PC-9 (cell line): ENCODE measurements at regions not wholly inside any gene's neighbourhood (a gene's known extent, or its start where the extent isn't known, plus 50 kb on each side); places are given as distances from the start of the nearest gene placed in this dataset.
"Not testable (repeated sequence)": the region's sequence is repeated elsewhere in the genome, so short reads cannot be mapped to it uniquely, and the experiment has no call there.

Experiments used
- BruUV-seq: library from RNA; stranded (reverse); fragments of 400-500 nt; replicated peaks from 2 replicates; lab custom pipeline; 2021; lab: Mats Ljungman, UMichigan
- CTCF ChIA-PET: fragments of 300-600 bp; sonication (Branson Sonifier 250); formaldehyde crosslinking; loops from one replicate; lab custom pipeline; 2022; ENCODE audit warnings: antibody characterized with exemption; lab: Charles Lee
- POLR2A ChIA-PET: fragments of 300-600 bp; sonication (Branson Sonifier 250); formaldehyde crosslinking; loops from one replicate; lab custom pipeline; 2022; ENCODE audit warnings: antibody characterized with exemption; ENCODE audit not compliant: unreplicated experiment; lab: Charles Lee
- DNase-seq, 2 experiments: peaks; one replicate each; pipeline versions ENCODE4 v3.0.0 to v3.0.0-alpha.2; 2015 to 2022; ENCODE audit warnings: mixed read lengths in 1 of 2
- H2AFZ ChIP-seq: fragments of 200-600 bp; sonication (generic); 2 replicates; pipeline ENCODE4 v1.8.1; 2017; ENCODE audit warnings: antibody characterized with exemption
- H3F3A ChIP-seq: fragments of 200-600 bp; sonication (generic); 2 replicates; pipeline ENCODE4 v1.8.1; 2017; ENCODE audit warnings: antibody characterized with exemption, mild to moderate bottlenecking, low read depth; ENCODE audit not compliant: insufficient read depth
- H3K27ac ChIP-seq: fragments of 200-600 bp; sonication (generic); 2 replicates; pipeline ENCODE4 v1.6.1; 2016; ENCODE audit warnings: mixed run types
- H3K27me3 ChIP-seq: fragments of 200-600 bp; sonication (generic); 2 replicates; pipeline ENCODE4 v1.6.1; 2016; ENCODE audit warnings: low read depth, mixed run types; ENCODE audit not compliant: insufficient read depth
- H3K36me3 ChIP-seq: fragments of 200-600 bp; sonication (generic); 2 replicates; pipeline ENCODE4 v1.6.1; 2016; ENCODE audit warnings: low read depth, mixed run types
- H3K4me1 ChIP-seq: fragments of 200-600 bp; sonication (generic); replicated peaks from 2 replicates; pipeline ENCODE4 v1.6.1; 2016; ENCODE audit warnings: mixed run types; ENCODE audit not compliant: insufficient read depth
- H3K4me2 ChIP-seq: fragments of 200-600 bp; sonication (generic); 2 replicates; pipeline ENCODE4 v1.6.1; 2017; ENCODE audit warnings: mixed run types
- H3K4me3 ChIP-seq: fragments of 200-600 bp; sonication (generic); 2 replicates; pipeline ENCODE4 v1.6.1; 2016; ENCODE audit warnings: mixed run types
- H3K79me2 ChIP-seq: fragments of 200-600 bp; sonication (generic); 2 replicates; pipeline ENCODE4 v1.6.1; 2017; ENCODE audit warnings: low read depth, mixed run types
- H3K9me2 ChIP-seq: fragments of 200-600 bp; sonication (generic); 2 replicates; pipeline ENCODE4 v1.8.1; 2017; ENCODE audit warnings: mild to moderate bottlenecking; ENCODE audit not compliant: insufficient read depth
- H3K9me3 ChIP-seq: fragments of 200-600 bp; sonication (generic); 2 replicates; pipeline ENCODE4 v1.8.1; 2016; ENCODE audit warnings: low read depth; ENCODE audit not compliant: insufficient read depth
- H4K20me1 ChIP-seq: fragments of 200-600 bp; sonication (generic); 2 replicates; pipeline ENCODE4 v1.8.1; 2017; ENCODE audit not compliant: insufficient read depth
- CTCF ChIP-seq: fragments of 200-600 bp; sonication (generic); conservative IDR thresholded peaks from 2 replicates; pipeline ENCODE4 v1.6.1; 2017; ENCODE audit warnings: mixed run types, antibody characterized with exemption, mild to moderate bottlenecking, moderate library complexity
- EZH2 ChIP-seq: fragments of 200-600 bp; sonication (generic); IDR thresholded peaks from 2 replicates; pipeline ENCODE4 v1.8.0; 2017; ENCODE audit warnings: antibody characterized with exemption, low read depth
- intact Hi-C: fragments of 100-400 bp; cut with micrococcal nuclease; formaldehyde crosslinking; loops from one replicate; pipeline ENCODE4 v1.10.0; 2022; ENCODE audit not compliant: unreplicated experiment

- Histone ChIP-seq H2AFZ (no peak overlapping the region), H3K36me3 (no peaks in the 10 kb centered on the region), H3K4me3 (no peak overlapping the region), H3K27ac (no peak overlapping the region), H3F3A (0 out of 2 replicates have a peak, but pooled peaks cover 5% of the 10 kb centered on the region), H3K27me3 (peaks cover 41% of the 10 kb centered on the region), H4K20me1 (no peaks in the 10 kb centered on the region), H3K4me2 (no peak overlapping the region), H3K4me1 (no peaks in the 10 kb centered on the region), H3K79me2 (no peaks in the 10 kb centered on the region), H3K9me2 (no peaks in the 10 kb centered on the region), H3K9me3 (peaks cover 4% of the 10 kb centered on the region; the same call in 1 of the 2 replicates)
- POLR2A ChIA-PET, result no interaction called here
- no peak for DNase-seq
- BruUV-seq, result no TSS peak
- no peak for TF ChIP-seq EZH2
- no peak for TF ChIP-seq CTCF
- CTCF ChIA-PET, result interaction anchor here (0.8 kb wide), 1 partner anchor 16 kb away, joined by 3 read pairs; no protein-coding TSS in a partner anchor
- intact Hi-C loops, result no loop called here
These were observed 66.7 kb upstream of the ADGRL1 start for GRCh38 chr19:14272623-14273022.

GRCh38 chr19:14271840-14272239 is 65.9 kb upstream of the ADGRL1 start:
- Histone ChIP-seq H4K20me1 (no peaks in the 10 kb centered on the region), H3K36me3 (no peaks in the 10 kb centered on the region), H3K79me2 (no peaks in the 10 kb centered on the region), H3K4me3 (no peak overlapping the region), H3K4me1 (no peaks in the 10 kb centered on the region), H3K4me2 (no peak overlapping the region), H3K27ac (no peak overlapping the region), H3K27me3 (peaks cover 41% of the 10 kb centered on the region), H3F3A (0 out of 2 replicates have a peak, but pooled peaks cover 5% of the 10 kb centered on the region), H3K9me3 (peaks cover 4% of the 10 kb centered on the region; the same call in 1 of the 2 replicates), H3K9me2 (no peaks in the 10 kb centered on the region), H2AFZ (no peak overlapping the region)
- DNase-seq, result no peak
- no TSS peak for BruUV-seq
- intact Hi-C loops, result no loop called here
- POLR2A ChIA-PET, result no interaction called here
- TF ChIP-seq CTCF (no peak), EZH2 (no peak)
- CTCF ChIA-PET, result no interaction called here

- H3K4me2 ChIP-seq, DNase-seq, H3F3A ChIP-seq, H3K9me2 ChIP-seq, H3K27ac ChIP-seq, CTCF ChIA-PET, H2AFZ ChIP-seq, intact Hi-C loops, H3K9me3 ChIP-seq, H3K4me1 ChIP-seq, POLR2A ChIA-PET, H3K4me3 ChIP-seq, H3K79me2 ChIP-seq, H4K20me1 ChIP-seq, H3K36me3 ChIP-seq, BruUV-seq: not testable (repeated sequence)
- H3K27me3 ChIP-seq, result peaks cover 39% of the 10 kb centered on the region
These were observed 64.6 kb upstream of the ADGRL1 start for GRCh38 chr19:14270557-14270956.

GRCh38 chr19:14267224-14267741 is 61.3 kb upstream of the ADGRL1 start:
- POLR2A ChIA-PET, result no interaction called here
- intact Hi-C loops, result no loop called here
- no peak overlapping the region for H3K4me3 ChIP-seq

GRCh38 chr19:14266208-14266607 is 60.2 kb upstream of the ADGRL1 start:
- intact Hi-C loops, H3K36me3 ChIP-seq, H2AFZ ChIP-seq, H3K4me1 ChIP-seq, H3K4me2 ChIP-seq, H3K4me3 ChIP-seq, H3K9me3 ChIP-seq, POLR2A ChIA-PET, H3K9me2 ChIP-seq, H3K27ac ChIP-seq, H3F3A ChIP-seq, BruUV-seq, CTCF ChIA-PET, DNase-seq, H3K79me2 ChIP-seq, H4K20me1 ChIP-seq: not testable (repeated sequence)
- peaks cover 37% of the 10 kb centered on the region for H3K27me3 ChIP-seq

More at GRCh38 chr19:14267224-14267741, 61.3 kb upstream of the ADGRL1 start:
- Histone ChIP-seq H3K4me2 (no peak overlapping the region), H3K9me3 (no peaks in the 10 kb centered on the region), H3K27ac (no peak overlapping the region), H3K9me2 (no peaks in the 10 kb centered on the region), H3K79me2 (no peaks in the 10 kb centered on the region), H3F3A (peaks cover 5% of the 10 kb centered on the region; the same call in 1 of the 2 replicates), H3K4me1 (no peaks in the 10 kb centered on the region), H2AFZ (no peak overlapping the region), H3K27me3 (peaks cover 37% of the 10 kb centered on the region), H3K36me3 (no peaks in the 10 kb centered on the region), H4K20me1 (no peaks in the 10 kb centered on the region)
- DNase-seq, result no peak
- BruUV-seq, result no TSS peak
- no peak for TF ChIP-seq CTCF
- no peak for TF ChIP-seq EZH2
- CTCF ChIA-PET, result no interaction called here
